NB4 (cell line): ENCODE measurements at regions not wholly inside any gene's neighbourhood (a gene's known extent, or its start where the extent isn't known, plus 50 kb on each side); places are given as distances from the start of the nearest gene placed in this dataset.

Experiments used
- MYC ChIP-seq: IDR thresholded peaks from 2 replicates; pipeline ENCODE4 v1.6.1; 2011; ENCODE audit warnings: low read depth, low read length
- POLR2A ChIP-seq: IDR thresholded peaks from 2 replicates; pipeline ENCODE4 v1.6.1; 2011; ENCODE audit warnings: mild to moderate bottlenecking; ENCODE audit not compliant: insufficient read length; ENCODE audit errors: extremely low read depth
- TF ChIP-seq, protein P1 (sequence below): IDR thresholded peaks from one replicate; pipeline ENCODE4 v1.5.1; 2012; ENCODE audit warnings: low read depth, low read length

DNA sequence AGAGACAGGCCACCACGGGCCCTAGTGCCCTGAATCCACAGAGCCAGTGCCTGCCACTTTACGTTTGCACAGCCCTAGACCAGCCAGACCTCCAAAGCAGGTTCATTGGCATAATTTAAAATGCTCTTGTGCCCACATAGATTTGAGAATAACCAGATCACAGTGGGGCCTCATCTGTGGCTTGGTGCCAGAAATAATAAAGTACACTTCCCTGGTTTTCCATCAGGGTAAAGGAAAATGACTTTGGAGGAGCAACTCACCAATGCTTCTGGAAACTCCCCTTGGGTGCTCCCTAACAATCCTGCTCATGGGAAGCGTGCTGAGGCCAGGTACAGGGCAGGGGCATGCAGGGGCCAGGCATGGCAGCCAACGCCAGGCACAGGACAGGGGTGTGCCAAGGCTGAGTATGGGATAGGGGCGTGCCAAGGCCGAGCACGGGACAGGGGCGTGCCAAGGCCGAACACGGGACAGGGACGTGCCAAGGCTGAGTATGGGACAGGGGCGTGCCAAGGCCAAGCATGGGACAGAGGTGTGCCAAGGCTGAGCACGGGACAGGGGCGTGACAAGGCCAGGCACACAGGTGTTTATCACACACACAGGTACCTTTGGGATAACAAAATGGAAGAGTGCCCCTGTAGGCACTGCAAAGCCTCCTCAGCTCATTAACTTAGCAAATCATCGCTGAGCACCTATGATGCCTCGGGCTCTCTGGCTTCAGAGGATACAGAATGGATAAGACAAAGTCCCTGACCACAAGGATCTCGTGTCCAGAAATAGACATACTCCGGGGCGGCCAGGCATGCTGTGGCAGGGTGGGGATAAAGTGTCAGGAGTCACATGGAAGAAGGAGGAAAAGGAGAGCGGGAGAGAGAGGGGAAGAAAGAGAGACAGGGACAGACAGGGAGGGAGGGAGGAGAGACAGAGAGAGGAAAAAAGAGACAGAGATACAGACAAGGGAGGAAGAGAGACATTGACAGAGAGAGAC lies 334.7 kb downstream of the EIPR1 start:
- TF ChIP-seq, protein P1, sequence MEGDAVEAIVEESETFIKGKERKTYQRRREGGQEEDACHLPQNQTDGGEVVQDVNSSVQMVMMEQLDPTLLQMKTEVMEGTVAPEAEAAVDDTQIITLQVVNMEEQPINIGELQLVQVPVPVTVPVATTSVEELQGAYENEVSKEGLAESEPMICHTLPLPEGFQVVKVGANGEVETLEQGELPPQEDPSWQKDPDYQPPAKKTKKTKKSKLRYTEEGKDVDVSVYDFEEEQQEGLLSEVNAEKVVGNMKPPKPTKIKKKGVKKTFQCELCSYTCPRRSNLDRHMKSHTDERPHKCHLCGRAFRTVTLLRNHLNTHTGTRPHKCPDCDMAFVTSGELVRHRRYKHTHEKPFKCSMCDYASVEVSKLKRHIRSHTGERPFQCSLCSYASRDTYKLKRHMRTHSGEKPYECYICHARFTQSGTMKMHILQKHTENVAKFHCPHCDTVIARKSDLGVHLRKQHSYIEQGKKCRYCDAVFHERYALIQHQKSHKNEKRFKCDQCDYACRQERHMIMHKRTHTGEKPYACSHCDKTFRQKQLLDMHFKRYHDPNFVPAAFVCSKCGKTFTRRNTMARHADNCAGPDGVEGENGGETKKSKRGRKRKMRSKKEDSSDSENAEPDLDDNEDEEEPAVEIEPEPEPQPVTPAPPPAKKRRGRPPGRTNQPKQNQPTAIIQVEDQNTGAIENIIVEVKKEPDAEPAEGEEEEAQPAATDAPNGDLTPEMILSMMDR: no peak
- no peak for TF ChIP-seq POLR2A
- TF ChIP-seq MYC: no peak
